NCI-H128 (cell line): ENCODE measurements at regions not wholly inside any gene's neighbourhood (a gene's known extent, or its start where the extent isn't known, plus 50 kb on each side); places are given as distances from the start of the nearest gene placed in this dataset.
A peak's percentile ranks its signal among the peaks of the same experiment; 100 is the strongest.
"Not testable (repeated sequence)": the region's sequence is repeated elsewhere in the genome, so short reads cannot be mapped to it uniquely, and the experiment has no call there.

Experiments
- DNase-seq: peaks from one replicate; lab custom pipeline; 2025; ENCODE audit not compliant: unreplicated experiment; lab: John Stamatoyannopoulos, UW

DNA sequence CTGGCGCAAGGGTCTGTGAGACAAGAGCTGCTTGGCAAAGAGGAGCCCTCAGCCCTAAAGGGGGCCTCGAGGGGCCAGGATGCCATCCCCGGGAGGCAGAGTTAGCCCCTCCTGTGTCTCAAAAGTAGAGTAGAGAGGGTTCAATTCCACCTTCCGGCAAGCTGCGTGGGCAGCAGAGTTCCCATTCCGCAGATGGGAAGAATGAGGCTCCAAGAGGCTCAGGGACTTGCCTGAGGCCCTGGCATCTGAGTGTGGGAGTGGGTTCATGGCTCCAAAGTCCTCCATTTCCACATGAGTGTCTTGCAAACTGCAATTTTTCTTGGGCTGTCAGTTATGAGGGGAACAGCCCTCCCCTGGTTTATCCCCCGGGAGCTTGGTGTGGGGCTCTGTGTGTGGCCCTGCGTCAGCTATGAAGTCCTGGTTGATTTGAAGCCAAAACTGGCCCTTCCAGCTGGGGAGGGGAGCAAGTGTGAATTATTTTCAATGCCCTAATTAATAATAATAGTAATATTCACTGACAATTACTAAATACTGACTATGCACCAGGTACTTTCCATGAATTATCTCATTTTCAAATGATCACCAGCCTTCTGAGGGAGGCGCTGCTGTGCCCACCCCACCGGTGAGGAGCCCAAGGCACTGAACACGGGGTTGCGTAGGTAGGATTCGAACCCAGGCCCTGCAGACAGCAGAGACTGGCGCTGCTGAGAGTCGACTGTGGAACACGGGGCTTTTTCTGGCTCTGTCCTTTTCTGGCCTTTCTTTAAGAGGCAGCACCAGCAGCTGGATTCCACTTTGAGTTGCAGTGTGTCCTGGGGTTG is 153.0 kb upstream of the PTPN1 start:
- DNase-seq = no peak

DNA sequence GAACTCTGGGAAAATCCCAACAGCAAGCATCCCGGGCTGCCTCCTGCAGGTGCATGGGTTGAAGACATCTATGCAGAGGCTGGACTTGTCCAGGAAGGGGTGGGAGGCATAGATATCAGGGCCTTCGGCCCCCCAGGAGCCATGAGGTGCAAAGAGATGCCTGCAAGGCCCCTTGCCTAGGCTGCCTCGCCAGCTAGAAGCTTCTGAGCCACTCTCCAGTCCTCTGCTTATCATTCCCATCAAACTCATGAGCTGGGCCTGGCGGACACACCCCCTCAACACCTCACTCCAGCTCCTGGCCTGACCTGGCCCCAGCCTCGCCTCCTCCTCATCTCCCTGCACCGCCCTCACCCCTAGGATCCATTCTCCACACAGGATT is 152.4 kb upstream of the PTPN1 start:
- DNase-seq = no peak

DNA sequence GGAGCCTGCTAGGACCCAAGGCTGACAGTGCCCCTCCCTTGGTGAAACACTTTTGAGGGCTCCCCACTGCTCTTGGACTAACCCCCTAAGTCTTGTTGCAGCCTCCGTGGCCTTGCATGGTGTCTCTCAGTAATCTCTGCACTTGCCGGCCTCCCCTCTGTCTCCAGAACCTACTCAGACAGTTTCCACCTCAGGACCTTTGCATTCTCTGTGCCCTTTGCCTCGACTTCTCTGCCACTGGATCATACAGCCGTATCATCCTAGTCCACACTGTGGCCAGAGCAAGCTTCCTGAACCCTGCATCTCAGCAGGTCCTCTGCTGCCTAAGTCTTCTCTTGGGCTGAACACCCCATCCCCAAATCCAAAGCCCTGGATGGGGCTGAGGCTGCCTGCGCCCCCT is 152.0 kb upstream of the PTPN1 start:
- no peak for DNase-seq

DNA sequence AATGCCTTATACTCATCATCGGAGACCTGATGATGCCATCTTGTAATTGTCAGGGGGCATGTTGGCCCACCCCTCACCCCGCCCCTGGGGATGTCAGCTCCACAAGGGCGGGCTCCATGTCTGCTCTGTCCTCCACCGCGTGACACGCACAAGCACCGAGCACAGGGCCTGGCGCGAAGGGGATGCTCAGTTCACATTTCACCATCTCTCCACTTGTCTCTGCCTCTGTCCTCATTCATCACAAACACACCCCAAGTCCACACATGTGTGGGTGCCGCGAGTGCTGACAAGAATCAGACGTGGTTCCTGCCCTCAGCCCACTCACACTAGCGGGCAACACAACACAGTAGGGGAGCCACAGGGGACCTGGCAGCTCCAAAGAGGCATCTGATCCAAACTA is 151.2 kb upstream of the PTPN1 start:
- DNase-seq = no peak

DNA sequence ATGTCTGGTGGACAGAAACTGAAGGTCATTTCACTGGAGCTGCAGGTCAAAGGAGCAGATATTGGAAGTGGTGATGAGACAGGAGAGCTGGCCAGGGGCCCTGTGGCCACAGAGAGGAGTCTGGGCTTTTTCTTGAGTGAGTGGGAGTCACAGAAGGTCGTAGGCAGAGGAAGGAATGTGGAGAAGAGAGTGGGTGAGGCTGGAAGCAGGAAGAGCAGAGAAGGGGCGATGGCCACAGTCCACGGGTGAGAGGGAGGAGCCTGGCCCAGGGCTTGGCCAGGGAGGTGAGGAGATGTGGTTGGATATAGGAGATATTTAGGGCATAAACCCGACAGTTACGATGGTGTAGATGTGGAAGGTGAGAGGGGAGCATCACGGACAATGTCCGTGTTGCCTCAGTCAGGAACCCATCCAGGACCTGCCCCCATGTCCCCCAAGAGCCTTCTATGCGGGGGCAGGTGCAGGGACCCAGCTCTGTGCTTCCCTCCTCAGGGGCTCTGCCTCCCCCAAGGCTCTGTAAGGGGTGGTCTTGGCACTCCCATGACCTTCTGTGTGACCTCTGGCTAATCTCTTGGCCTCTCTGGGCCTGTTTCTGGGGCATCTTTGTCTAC is 150.5 kb upstream of the PTPN1 start:
- DNase-seq = no peak

DNA sequence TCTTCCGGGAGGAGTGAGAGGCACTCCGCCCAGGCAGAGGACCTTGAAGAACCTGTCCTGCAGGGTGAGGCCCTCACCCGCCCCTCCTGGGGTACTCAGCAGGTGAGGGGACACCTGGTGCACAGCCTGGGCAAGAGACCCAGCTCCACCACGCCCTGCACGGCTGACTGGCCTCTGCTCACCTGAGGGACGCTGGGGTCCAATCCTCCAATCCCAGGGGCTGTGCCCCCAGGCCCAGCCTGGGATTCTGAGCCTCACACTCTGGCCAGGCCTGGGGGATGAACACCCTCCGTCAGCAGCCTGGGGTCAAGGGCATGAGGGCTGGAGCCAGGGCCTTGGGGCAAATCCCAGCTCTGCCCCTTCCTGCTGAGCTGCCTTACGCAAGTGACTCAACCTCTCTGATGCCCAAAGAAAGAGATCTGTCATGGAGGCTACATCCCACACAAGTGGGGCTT is 149.9 kb upstream of the PTPN1 start:
- DNase-seq = no peak

DNA sequence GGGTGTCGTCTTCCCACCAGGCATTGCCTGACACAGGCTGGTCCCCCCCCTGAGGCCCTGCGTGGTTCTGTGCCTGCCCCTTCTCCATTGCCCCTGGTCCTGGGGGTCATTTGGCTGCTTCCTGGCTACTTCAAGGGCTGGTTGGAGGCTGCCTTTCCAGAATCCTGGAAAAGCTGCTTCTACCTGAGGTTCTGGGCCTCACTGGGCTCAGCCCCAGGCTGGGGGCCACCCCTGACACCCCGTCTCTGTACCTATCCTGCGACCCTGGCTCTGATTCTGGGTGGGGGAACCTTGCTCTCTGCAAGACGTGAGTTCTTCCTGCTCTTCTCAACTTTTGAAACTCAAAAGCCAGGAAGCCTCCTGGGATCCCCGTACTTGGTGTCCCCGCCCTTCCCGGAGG is 149.3 kb upstream of the PTPN1 start:
- DNase-seq = no peak

DNA sequence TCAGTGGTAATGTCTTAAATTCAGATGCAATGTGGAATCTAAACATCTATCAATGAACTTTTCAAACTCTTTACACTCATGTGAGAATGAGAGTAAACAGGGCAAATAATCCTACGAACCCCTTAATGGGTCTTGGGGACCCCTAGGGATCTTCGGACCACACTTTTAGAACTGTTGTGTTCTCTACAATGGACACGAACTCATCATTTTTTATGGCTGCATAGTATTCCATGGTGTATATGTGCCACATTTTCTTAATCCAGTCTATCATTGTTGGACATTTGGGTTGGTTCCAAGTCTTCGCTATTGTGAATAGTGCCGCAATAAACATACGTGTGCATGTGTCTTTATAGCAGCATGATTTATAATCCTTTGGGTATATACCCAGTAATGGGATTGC is 148.0 kb upstream of the PTPN1 start:
- DNase-seq = not testable (repeated sequence)

DNA sequence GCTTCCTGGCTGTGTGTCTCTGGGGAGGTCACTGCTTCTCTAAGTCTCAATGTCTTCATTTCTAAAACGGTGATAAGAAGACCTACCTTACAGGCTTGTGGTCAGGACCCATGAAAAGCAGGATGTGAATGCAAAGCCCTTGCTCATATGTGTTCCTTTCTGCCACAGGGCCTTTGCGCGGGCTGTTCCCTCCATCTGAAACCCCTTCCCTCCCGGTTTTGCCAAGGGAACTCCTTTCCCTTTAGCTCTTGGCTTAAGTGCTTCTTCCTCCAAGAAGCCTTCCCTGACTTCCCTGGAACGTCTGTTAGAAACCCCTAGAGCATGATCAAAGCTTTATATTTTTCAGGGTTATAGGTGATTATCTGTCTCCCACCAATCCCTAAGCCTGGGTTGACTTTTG is 147.2 kb upstream of the PTPN1 start:
- no peak for DNase-seq

DNA sequence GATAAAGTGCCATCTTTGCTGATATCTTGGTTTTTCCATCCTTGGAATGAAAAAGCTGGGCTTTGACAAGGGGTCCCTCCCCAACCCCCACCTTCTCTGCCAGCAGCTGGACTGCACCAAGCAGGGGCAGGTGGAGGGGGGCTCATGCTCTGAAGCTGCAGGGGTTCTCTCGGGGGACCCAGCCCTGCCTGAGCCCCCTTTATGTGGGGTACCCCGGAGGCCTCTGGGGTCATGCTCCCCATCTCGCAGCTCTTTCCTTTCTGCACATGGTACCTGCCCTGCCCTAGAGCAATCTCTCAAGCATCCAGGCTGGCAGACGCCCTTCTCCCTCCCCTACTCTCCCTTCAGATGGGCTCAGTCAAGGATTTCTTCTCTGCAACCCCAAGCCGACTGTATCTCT is 146.7 kb upstream of the PTPN1 start:
- DNase-seq = no peak

DNA sequence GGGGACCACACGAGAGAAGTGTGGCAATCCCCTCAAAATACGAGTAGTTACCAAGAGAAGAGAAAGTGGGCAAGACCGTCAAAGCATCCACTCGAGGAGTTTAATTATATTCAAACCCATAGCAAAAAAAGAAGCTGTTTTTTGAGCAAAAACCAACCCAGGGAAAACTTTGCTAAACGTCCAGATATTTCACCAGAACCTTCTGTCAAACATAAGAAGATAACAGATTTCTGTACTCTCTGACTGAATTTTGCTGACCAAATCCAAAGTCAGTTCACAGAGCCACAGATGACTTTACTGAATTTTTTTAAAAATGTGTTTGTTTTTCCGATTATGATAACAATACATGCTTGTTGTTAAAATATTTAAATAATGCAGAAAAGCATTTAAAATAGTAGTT is 145.6 kb upstream of the PTPN1 start:
- no peak for DNase-seq

DNA sequence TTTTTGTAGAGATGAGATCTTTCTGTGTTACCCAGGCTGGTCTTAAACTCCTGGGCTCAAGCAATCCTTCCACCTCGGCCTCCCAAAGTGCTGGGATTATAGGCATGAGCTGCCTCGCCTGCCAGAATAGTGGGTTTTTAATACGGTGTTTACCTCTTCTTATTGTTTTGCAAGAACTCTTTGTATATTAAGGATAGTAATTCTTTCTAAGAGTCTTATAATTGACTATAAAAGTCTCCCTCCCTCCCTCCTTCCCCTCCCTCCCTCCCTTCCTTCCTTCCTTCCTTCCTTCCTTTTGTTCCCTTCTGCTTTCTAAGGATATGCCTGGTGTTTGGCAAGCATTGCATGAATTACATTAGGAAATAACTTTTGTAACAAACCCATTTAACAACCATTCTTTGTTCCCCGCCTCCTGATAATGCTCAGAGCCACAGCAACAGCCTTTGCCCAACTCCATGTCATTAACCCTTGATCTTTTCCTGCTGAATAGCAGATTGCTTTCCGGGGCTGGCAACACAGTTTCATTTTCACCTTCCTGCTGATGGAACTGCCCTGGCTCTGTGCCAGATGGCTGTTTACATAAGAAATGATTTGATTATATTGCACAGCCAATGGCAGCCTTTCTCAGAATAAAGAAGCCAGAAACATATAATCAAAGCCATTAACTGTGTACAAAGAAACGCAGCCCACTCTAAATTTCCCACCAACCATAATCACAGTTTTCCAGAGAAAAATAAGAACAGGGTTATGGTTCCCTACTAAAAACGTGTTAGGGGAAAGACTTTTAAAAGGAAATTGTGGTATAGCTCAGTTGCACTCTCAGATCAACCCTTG is 143.7 kb upstream of the PTPN1 start:
- DNase-seq = peak; percentile 65

DNA sequence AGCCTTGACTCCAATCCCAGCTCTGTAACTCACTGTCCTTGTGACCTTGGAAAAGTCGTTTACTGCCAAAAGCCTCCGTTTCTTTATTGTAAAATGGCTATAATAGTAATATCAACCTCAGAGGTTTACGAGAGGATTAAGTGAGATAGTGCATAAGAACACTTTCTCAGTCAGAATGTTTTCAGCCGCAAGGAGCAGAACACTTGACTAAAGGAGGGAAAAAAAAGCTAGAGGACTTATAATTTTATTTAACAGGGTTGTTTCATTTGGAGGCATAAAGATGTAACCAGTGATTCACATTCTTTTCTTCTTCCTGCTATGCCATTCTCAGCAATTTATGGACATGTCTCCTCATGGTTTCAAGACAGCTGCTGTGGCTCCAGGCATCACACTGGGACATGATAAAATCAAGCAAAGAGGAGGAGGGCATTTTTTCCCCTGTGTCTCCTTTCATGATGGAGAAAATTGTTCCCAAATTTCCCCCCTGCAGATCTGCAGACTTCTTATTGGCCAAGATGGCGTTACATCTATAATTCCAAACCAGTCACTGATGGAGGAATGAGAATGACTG is 143.0 kb upstream of the PTPN1 start:
- DNase-seq = no peak

DNA sequence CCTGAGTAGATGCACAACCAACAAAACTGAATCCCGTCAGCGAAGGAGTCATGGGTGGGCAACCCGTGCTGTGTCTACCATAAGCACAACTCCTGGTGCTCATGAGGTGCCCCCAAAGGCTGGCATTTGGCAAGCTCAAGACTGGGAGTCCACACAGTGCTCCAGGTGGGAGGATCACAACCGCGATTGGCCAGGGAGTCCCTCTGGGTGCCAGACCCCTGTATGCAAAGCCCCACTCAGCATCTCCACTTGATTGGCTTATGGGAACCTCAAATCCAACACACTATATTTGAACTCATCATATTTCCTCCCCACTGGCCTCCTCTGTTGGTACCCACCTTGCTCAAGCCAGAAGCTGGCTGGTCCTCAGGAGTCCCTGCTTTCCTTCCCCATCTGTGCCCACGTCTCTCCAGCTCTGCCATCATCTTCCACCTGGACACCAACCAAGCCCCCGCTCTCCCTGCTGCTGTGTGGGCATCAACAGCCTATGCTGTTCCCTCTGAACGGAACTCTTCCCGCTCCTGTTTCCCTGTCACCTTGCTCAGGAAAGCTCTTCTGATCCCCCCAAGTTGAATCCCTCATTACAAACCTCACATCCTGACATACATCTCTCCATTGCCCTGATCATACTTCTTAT is 142.3 kb upstream of the PTPN1 start:
- no peak for DNase-seq

DNA sequence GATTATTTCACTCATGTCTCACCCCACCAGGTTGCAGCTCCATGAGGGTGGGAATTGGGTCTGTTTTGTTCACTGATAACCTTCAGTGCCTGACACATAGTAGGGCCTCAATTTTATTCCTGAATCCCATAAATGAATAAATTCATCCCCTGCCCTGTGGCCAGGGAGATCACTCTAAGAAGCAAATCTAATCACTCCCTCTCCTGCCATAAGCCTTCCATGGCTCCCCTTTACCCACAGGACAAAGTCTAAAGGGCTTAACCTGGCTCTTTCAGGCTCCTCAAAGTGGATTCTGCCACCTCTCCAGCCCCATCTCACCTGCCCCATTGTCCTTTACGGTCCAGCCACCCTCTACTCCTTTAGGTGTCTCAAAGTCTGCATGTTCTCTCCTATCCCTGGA is 141.8 kb upstream of the PTPN1 start:
- DNase-seq = no peak

DNA sequence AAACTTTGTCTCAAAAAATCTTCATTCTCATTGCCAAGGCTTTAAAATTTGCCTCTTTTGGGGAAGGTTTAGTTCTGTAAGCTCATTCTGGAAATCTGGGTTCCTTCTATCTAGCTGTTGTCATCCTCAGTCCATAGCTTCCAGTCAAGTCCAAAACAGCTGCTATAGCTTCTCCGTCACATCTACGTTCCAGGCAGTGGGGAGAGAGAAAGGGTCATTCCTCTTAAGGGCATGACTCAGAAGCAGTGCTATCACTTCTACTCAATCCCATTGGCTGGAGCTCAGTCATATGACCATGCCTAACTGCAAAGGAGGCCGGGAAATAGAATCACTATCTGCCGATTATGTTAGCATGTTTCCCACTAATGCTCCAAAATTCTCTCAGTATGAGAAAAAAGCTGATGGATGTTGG is 141.4 kb upstream of the PTPN1 start:
- no peak for DNase-seq

DNA sequence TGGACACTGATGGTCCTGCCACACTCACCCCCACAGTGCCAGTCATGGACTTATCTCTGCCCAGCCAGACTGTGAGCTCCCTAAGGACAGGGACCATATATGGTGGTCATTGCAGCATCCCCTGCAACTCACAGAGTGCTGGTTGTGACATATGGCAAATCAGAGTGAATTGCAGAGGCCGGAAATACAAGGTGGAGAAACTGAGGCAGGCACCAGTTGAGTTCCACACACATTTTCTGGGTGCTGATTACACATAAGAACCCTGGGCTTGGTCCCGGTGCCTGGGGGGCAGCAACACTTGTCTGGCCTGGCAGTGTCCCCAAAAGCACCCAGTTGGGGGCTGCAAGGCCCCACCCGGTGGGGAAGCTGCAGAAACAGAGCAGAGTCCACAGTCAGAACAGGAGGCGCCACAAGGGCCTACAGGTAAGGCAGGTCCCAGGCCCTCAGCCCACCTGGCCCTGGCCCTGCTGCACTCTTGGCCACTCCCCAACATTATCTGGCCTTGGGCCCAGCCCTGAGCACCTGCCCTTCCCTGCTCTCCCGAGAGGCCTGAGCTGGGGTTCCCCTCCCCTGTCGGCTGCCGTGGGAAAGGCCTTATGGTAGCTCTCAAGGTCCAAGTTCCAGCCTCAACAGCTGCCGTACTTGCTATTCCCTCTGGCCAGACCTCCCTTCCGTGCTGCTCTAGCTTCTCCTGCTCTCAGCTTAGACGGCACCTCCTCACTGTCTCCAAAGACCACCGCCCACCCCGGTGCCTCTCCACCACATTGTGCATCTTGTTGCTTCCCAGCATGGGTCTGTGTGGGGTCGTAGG is 140.8 kb upstream of the PTPN1 start:
- no peak for DNase-seq

DNA sequence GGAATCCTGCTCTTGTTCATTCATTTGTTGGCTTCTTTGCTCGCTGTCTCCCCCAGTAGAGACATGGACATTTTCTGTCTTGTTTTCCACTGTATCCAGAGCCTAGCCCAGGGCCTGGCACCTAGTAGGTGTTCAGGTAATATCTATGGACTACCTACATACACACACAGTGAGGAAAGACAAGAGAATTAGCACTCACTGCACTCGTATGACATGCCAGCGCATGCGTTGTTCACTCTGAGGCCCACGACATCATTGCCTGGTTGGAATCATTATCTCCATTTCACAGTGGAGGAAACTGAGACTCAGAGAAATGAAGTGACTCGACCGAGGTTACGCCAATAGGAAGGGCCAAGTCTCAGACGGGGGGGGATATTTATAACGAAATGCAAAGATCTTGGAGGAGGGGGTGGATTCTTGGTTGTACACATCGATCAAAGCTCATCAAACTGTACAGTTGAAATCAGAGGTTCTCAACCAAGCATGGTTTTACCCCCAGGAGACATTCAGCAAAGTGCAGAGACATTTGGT is 140.1 kb upstream of the PTPN1 start:
- no peak for DNase-seq

DNA sequence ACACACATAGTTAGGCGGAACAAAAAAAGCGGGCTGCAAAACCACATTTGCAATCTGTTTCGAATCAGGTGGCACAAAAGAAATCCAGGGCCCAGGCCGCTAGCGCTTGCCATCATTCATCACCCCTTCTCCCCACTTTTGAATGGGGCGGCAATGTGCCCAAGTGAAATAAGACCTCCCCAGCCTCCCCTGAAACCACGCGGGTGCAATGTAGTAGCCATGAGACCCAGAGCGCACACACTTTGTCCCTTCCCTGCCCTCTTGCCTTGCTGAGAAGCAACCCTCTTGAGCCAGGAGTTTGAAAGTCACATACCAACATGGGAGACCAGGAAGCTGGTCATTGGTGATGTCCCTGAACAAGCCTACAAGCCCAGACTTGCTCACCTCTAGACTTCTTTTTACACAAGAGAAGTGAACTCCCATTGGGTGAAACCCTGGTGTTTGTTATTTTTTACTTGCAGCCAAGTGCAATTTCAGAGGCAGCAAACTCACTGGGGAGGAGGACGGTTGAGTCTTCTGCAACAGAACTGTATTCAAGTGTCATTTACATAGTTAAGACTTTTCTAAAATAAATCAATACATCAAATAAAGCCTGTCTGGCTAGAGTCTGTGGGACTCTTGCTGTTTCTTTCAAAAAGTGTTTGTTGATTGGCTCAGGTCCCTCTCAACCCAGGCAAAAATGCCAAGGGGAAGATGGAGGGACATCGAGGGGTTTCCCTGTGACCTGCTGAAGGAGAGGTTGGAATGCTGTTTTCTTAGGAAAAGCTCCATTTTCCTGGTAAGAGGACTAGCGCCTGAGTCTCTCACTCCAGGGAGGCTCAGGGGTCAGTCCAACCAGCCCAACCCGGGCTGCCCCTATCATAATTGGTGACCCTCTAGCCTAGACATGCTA is 138.1 kb upstream of the PTPN1 start:
- peak; percentile 2 for DNase-seq
